HG02798 (cell line): ENCODE measurements at regions not wholly inside any gene's neighbourhood (a gene's known extent, or its start where the extent isn't known, plus 50 kb on each side); places are given as distances from the start of the nearest gene placed in this dataset.

ENCODE experiments used
- ATAC-seq: cut with Tn5 transposase; IDR thresholded peaks from one replicate; pipeline ENCODE4 v1.9.1; 2021; ENCODE audit warnings: mild to moderate bottlenecking; ENCODE audit not compliant: unreplicated experiment, poor library complexity

DNA sequence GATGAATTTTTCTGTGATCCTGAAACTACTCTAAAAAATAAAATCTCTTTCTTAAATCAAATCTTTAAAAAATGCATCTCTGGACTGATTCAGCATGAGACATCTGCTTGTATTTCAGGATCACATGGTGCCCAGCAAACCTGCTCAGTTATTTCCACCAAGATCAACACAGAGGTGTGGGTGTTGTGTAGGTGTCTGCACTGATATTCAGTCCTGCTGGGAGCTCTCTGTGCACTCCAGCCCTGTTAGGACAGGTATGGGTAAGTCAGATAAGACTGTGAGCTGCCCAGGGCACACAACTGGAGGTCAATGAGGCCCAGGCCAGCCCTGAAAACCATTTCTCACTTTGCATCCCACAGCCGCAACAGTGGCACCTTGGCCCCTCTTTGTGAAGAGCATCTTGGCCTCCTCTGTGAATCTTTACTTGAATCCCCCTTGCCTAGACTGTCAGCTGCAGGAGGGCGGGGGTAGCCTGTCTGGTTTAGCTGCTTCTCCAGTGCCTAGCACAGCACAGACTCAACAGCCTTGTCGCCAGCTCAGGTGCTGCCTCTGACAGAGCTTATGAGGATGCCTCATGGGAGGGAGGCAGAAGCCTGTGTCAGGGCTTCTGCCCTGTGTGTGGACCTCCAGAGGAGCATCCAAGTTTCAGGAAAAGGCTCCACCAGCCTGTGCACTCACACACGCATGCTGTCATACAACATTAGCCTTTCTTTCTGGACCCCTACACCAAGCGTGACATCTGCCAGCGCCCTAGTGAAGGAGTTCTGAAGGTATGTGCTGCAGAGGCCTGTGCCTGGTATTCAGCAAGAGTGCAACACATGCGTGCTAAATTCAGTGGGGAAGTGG is 187.6 kb upstream of the CST7 start:
- no peak for ATAC-seq

DNA sequence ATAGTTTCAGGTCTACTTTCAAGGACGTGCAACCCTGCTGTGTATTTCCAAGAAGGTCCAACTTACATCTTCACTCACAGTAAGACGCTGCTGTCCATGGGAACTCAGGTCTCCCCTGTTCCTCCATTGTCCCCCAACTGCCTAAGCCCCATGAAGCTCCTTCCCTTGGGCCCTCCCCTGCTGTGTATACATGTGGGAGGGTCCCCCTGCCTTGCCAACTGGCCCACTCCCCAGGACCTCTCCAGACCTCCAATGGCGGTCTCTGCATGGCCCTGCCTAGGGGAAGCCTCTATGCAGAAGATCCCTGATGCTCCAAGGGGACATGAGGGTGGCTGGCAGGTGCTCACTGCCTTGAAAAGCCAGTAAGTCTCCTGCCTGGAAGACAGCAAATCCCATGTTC is 186.7 kb upstream of the CST7 start:
- ATAC-seq: no peak

DNA sequence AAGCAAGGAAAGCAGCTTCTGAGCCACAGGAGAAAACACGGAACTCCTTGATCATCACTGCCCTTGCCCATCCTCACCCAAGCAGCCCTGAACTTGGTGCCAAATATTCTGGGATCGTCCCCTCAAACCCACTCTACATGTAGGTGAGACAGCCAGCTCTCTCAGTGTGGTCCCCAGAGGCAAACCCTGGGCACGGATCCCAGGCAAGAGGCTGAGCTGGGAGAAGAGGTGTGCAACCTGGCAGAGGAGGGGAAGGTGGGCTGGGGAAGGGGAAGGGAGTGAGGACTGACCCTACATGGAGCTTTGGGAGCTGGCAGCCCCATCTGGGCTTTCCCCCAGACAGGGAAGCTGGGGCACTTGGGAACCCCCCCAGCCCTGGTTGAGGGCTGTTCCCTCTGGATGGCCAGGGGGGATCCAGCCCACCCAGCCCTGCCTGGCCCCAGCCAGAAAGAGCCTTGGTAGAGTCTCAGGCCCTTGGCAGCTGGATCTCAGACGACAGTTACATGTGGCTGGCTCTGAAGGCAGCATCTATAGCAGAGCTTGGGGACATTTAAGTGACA is 186.2 kb upstream of the CST7 start:
- no peak for ATAC-seq

DNA sequence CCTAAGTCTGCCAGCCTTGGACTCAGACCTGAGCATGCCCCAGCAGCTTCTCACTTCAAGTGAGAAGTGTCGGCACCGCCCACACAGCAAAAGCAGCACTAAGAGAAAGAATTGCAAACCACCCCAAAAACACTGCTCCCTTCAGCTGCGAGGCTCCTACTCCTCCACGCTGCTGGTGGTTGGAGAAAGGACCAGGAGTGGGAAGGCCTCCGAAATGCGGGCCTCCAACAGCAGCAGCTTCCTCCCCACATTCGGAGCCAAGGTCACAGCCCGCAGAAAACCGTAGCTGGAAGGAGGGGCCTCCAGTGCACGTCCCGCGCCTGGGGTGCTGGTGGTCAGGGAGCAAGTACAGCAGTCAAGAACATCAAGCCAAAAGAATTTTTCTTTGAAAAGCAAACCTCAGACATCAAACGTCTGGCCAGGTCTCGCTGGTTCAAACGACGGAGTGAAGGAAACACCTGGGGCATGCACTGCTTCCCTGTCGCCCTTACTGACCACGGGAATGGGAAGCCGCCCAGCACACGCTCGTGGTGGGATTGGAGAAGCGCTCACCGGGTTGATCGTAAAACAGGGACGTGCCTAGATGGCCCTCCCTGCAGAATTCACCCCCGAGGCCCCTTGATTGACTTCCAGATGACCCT is 185.6 kb upstream of the CST7 start:
- no peak for ATAC-seq

DNA sequence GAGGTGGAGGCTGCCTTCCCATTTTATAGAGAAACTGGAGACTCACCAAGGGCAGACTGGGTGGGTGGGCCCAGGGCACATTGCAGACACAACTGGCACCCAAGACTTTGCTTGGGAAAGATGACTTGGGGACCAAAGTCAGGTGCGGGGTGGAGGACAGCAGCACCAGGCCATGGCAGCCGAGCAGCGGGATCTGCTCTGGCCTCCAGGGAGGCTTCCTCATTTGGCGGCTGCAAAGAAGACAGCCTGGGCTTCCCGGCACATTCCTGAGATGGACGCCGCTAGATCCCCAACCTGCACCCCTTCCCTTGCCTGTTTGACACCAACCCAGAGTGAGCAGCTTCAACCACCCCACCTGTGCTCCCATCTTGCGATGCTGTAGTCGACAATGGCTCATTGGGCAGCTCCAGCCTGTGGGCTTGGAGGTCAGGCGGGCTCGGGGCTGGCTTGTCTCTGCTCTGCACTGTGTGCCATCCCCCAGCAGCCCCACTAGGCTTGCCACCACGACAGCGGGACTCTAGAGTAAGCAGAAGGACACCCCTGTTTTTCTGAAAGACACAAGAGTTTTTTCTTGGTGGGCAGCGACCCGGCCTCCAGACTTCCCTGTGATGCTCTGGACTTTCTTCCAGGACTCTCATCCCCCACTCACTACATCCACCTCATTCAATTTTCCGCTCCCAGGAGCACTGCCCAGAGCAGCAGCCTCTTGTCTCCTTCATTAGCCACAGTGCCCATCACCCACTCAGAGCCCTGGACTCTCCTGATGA is 184.9 kb upstream of the CST7 start:
- no peak for ATAC-seq

DNA sequence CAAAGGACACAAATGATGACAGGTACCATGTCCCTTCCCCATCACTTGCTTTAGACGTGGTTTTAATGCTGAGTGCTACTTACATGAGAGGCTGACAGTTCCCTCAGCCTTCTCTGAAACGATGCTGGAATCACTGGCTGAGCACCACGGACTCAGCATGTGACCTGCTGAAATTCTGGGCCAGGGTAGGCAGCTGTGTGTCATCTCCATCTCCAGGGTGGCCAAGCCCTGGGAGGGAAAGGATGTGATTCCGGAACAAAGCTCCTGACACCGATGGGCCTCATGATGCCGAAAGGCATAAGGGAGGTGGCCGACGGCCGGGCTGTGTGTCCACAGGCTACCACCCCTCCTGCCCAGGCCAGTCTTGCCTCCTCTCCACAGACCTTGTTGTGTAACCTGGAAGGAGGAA is 184.3 kb upstream of the CST7 start:
- no peak for ATAC-seq

DNA sequence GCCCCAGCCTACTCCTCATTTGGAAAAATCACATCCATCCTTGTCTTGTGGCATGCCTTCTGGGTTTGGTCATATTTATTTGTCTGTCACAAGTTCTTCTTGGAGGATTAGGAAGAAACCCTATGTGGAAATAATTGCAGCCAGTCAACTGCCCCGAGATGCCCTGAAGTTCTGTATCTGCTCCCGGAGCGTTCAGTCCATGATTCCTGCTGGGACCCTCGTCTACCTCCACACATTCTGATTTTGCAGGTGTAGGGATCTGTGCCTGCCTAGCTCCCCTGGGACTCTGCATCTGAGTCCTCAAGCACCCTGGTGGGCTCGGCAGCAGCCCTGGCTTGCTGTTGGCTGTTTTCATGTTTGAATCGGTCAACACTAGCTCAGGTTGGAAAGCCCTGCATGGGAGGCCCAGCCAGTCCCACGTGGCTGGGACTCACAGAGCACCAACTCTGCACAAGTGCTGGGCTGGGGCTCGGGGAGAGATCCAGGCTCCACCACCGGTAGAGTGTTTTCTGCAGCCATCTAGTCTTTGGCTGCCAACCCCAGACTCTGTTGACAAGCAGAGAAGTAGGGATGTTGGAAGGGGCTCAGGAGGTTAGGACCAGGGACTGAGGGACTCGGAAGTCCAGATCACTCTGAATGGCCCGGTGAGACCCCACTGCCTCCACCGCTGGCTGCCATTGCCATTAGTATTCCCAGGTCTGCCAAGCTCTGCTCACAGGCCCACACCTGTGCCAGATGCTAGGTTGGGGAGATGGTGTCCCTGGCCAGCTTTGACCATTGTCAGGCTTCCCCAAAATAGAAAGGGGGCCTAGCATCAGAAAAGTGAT is 183.5 kb upstream of the CST7 start:
- ATAC-seq: no peak

DNA sequence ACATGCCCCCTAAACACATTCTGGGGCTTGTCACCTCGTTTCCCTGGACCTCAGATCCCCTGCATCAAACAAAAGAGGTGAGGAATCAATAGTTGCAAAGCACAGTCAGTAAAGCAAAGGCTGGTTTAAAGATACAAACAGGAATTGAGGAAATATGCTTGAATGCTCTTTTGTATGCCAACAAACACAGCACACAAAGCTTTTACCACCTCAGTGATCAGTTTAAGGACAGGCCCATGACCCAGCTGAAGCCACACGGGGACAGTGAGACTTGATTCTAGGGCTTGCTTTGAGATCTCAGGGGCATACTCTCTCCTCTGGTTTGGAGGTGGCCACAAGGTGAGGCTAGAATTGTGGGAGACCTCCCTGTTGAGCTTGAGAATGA is 182.9 kb upstream of the CST7 start:
- ATAC-seq: no peak

DNA sequence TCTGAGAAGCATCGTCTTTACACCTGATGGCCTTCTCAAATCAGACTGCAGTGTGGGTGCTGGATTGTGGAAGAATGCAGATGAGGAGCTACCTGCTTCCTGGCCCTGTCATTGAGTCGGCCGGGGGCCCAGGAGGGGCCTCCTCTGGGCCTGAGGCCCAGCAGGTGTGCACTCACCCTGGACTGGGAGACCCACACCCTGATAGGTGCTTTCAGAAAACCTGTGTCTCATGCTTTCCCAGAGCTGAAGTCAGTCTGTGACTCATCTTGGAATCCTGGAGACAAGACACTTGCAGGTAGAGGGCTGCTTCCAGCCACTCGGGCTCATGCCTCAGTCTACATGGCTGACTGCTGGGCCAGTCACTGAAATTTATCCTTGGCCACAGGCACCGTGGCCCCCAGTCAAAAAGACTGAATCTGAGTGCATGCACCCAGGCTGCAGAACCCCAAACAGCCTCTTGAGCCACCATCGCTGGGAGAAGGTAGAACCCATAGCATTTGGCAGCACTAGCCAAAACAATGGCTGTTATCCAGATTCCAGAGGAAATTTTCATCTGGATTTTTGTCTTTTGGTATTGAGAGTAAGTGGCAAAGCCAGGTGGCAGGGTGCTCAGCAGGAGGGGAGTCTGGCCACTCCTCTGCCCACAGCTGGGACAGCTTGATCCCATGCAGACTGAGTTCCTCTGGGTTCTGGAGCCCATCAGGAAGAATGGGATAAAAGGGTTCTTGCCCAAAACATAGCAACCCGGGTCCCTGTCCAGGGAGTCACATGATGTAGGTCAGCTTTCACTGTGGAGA is 182.0 kb upstream of the CST7 start:
- no peak for ATAC-seq

DNA sequence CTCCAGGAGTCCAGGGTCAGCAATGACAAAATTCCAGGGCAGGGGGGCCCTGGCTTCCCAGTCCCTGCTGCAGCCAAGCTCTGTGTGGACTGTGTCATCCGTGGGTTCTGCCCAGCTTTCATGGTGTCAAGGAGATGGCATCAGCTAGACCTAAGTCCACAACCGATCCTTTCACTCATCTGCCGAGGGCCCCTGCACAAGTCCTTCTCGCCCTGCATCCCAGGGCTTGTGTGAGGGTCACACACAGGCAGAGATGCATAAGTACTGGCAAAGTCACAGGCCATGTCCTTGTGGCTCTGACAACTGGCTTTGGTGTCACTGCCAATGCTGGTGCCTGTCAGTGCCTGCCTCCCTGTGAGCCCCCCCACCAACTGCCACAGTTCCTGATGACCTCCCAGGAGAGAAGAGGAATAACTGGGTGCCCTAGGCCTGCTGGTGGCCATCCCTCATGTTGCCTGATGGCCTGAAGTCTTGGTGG is 181.4 kb upstream of the CST7 start:
- ATAC-seq: no peak

DNA sequence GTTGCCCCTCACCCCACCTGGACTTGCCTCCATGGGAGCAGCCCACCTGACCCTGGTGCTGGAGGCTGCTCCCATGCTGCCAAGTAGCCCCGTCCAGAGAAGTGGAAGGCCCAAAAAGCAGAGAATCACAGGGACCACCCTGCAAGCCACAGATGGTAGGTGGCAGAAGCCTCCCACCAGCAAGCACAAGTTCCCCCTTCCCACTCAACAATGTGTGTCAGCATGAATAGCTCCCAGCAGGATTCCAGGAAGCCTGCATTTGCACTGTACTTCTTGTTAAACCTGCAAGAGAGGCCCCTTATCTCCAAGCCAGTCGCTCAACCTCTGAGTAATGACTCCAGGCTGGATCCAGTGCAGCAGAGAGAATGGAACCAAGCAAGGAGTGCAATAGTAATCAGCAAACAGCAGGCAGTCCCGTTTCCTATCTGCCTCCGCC is 180.8 kb upstream of the CST7 start:
- no peak for ATAC-seq

DNA sequence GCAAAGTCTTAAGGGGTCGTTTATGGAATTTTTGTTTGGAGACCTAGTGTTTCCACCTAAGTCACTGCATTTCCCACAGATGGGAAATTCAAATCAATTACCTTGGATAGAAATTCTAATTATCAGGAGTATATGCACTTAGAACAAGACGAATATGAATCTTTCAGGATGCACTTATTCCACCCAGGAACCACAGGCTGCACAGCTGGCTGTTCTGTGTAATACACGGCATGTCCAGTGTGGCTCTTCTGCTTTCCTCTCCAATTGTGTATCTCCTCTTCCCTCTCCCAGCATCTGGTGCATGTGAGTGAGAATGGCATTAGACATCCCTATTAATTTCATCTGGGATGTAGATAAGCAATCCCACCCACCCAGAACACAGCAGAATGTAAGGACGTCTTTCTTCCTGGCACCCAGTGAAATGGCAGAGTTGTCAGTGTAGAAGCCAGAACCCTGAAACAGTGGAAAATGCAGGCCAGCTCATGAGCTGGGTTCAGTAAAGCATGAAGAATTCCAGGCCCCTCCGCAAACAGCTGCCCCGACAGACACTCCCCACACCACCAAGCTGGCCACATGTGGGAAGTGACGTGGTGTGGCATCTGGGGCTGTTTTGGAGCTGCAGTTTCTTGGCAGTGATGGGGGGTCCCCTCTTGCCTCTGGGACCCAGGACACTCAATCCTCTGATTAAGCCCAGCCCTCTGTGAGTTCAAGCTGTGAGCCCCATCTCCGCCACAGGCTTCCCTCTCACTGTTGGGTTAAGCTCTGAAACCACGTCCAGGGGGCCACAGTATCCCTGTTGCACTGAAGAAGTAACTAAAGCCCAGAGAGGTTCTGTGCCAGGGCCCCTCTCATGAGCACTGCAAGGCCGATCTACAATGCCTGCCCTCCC is 180.1 kb upstream of the CST7 start:
- ATAC-seq: no peak

DNA sequence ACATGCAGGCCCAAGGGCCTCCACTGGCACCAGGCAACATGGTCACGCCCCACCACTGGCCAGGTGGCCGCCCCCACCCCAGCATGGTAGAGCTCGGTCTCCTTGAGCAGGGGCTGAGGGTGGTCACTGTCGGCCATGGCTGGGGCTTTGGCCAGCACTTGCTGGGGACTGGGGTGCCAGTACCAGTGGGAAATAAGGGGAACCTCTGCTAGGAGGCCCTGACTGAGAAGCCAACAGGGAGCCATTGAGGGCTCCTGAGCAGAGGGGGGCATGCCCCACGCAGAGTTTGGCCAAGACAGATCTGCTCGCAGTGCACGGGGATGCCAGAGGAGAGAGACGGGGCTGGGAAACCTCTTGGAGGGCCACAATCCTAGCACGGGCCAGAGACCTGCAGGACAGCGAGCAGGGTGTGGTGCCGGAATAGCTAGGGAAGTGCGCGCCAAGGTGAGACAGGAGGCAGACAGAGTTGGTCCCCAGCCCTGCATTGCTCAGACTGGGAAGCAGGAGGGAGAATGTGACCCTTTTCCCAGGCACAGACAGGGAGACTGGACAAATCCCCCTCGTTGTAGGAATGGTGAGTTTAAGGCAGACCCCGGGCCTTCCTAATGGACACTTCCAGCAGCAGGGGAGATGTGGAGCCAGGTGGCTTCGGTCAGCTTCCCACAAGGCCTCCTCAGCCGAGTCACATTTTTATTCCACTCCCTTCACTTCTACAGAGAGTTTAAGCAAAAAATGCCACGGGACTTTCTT is 179.0 kb upstream of the CST7 start:
- ATAC-seq: no peak

DNA sequence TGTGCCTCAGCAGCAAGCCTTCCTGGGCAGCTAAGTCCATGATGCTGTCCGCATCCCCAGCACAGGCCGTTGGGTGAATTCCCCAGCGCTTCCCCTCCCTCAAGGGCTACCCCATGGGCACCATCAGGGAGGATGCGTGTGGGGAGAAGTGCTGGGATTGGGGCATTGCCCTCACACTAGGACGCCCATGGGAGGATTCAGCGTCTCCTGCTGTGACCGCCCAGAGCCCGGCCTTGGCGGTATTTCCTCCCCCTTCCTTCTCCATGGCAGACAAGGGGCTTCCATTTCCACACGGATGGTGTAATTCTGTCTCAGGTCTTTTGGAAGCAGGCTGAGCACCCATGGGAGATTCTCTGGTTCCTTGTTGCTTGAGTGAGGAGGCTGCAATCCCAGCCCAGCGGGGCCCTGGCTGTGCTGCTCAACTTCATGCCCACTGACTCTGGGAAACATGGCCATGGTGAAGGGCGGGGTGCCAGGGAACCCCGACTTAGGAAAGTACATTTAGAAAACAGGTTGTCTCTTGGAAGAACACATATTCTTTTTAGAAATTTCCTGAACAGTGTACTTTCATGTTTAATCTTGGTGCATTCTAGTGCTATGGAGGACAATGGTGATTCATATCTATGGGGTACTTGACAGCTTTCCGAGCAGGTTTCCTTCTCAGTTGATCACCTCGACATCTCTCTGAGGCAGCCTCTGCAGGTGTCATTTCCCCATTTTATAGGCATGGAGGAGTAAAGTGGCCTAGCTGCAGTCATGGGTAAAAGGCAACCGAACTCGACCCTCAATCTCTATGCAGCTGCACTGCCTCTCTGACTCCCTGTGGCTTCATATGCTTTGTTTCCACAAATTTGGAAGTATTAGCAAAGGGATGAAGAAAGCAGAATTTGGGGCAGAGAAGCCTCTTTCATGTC is 178.2 kb upstream of the CST7 start:
- no peak for ATAC-seq

DNA sequence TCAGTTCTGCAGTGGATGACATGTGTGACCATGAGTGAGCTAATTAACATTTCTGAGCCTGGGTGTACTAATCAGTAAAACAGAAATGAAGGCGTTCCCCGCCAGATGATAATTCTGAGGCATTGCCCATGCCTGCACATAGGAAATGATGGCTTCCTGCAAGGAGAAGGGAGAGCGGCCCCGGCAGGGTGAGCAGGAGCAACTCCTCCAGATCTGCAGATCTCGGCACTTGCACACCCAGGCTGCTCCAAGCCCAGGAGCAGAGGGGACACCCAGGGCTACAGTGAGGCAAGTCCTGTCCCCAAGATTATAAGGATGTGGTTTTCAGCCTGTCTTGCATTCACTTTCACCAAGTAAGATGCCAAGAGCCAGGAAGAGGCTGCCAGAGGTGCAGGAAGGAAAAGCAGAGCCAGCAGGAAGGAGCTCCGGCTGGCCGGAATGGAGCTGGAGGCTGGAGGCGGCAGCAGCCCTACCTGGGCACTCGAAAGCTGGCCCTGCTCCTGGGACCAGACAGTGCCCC is 177.5 kb upstream of the CST7 start:
- ATAC-seq: no peak

DNA sequence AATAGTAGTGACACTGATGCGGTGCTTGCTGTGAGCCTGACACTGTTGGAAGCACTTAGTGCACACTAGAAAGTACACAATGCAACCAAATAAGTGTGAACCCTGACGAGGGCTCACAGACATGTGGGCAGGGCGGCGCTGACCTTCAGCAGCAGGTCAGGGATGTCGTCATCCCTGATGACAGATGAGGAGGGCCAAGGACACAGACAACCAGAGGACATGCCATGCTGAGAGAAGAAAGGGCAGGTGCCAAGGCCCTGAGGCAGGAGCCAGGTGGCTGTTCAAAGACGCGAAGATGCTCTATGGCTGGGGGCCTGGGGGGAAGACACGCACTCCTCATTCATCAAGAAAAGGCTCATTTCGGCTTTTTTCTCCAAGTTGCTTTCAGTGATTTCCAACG is 176.4 kb upstream of the CST7 start:
- no peak for ATAC-seq
